ENCODE measurements at regions not wholly inside any gene's neighbourhood (a gene's known extent, or its start where the extent isn't known, plus 50 kb on each side); places are given as distances from the start of the nearest gene placed in this dataset.

DNA sequence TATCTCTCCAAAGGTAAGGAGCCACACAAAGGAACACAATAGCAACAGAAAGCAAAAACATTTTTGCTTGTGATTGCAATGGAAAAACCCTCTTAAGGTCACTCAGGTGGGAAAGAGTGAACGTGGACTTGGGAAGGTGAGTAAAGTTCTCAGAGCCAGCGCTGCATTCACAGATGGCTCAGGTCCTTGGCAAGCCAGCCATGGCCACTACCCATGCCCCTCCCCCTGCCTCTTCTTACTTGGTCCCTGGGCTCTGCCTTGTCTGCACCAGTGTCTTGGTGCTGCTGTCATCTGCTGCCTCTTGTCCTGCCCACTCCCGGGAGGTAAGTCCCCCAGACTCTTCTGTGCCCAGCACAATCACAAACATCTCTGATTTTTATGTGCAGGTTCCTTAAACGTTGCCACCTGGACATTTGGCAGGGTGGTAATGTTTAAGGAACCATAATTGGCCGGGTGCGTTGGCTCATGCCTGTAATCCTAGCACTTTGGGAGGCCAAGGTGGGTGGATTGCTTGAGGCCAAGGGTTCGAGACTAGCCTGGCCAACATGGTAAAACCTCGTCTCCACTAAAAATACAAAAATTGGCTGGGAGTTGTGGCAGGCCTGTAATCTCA lies 74.6 kb downstream of the FEM1C start:
- DNase-seq (ENCODE audit: extremely low spot score), result no peak
- Histone ChIP-seq H3K36me3 (no peaks in the 10 kb centered on the region), H3K27me3 (no peaks in the 10 kb centered on the region), H3K4me1 (peaks cover 0 to 14% (median 10%) of the 10 kb centered on the region in 4 donors), H3K9me3 (no peaks in the 10 kb centered on the region), H3K27ac (replicated peaks in 1 of 4) (no peak overlapping the region), H3K4me3 (no peak overlapping the region)
- 84% methylated on average over 5 of the region's 8 CpGs for WGBS
- intact Hi-C loops (cut with DNase I), result no loop called here
- TF ChIP-seq, protein P1, sequence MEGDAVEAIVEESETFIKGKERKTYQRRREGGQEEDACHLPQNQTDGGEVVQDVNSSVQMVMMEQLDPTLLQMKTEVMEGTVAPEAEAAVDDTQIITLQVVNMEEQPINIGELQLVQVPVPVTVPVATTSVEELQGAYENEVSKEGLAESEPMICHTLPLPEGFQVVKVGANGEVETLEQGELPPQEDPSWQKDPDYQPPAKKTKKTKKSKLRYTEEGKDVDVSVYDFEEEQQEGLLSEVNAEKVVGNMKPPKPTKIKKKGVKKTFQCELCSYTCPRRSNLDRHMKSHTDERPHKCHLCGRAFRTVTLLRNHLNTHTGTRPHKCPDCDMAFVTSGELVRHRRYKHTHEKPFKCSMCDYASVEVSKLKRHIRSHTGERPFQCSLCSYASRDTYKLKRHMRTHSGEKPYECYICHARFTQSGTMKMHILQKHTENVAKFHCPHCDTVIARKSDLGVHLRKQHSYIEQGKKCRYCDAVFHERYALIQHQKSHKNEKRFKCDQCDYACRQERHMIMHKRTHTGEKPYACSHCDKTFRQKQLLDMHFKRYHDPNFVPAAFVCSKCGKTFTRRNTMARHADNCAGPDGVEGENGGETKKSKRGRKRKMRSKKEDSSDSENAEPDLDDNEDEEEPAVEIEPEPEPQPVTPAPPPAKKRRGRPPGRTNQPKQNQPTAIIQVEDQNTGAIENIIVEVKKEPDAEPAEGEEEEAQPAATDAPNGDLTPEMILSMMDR (IDR thresholded peaks at IDR 0.05), result no peak
- no peak for TF ChIP-seq POLR2AphosphoS5 (IDR thresholded peaks at IDR 0.05)
- TF ChIP-seq POLR2A (IDR thresholded peaks at IDR 0.05; ENCODE audit: low read depth), result no peak
- no peak for TF ChIP-seq EP300 (IDR thresholded peaks at IDR 0.05)

DNA sequence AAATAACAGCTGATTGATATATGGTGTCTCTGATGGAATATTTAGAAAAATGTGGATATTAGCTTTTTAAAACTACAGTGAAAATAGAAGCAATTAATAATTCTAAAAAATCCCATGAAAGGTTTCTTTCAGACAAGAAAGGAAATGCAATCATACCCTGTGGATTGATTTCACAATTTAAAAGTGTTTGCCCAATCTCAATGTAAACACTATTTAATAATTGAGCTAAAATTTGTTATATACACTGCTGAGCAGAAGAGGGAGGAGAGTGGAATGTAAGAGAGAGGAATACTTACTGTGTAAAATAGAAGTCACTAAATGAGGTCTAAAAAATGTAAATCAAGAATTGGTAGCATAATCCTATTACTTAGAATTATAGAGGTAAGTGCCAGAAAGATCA lies 76.9 kb downstream of the FEM1C start:
- TF ChIP-seq POLR2AphosphoS5 (IDR thresholded peaks at IDR 0.05), result no peak
- TF ChIP-seq POLR2A (IDR thresholded peaks at IDR 0.05; ENCODE audit: low read depth), result no peak
- TF ChIP-seq, protein P1 (IDR thresholded peaks at IDR 0.05), result no peak
- TF ChIP-seq EP300 (IDR thresholded peaks at IDR 0.05), result no peak
- Histone ChIP-seq H3K4me1 (peaks cover 0 to 10% (median 6%) of the 10 kb centered on the region in 4 donors), H3K27me3 (no peaks in the 10 kb centered on the region), H3K36me3 (no peaks in the 10 kb centered on the region), H3K4me3 (no peak overlapping the region), H3K9me3 (no peaks in the 10 kb centered on the region), H3K27ac (replicated peaks in 1 of 4) (no peak overlapping the region)
- intact Hi-C loops (cut with DNase I), result no loop called here
- DNase-seq (ENCODE audit: extremely low spot score), result no peak

DNA sequence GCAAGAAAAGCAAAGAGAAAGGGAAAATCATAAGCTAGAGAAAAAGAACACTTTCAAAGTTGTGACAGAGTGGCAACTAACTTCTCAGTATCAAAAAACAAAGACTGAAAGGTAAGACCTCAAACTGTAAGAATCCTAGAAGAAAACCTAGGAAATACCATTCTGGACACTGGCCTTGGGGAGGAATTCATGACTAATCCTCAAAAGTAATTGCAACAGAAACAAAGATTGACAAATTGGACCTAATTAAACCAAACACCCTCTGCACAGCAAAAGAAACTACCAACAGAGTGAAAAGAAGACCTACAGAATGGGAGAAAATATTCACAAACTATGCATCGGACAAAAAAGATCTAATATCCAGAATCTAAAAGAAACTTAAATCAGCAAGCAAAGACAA lies 79.1 kb downstream of the FEM1C start:
- intact Hi-C loops (cut with DNase I), result no loop called here
- H3K4me3 ChIP-seq, result no peak overlapping the region
- H3K27me3 ChIP-seq, result no peaks in the 10 kb centered on the region
- no peaks in the 10 kb centered on the region for H3K36me3 ChIP-seq
- no peak overlapping the region for H3K27ac ChIP-seq (replicated peaks in 1 of 4)
- WGBS, result 96% methylated on average over 1 of the region's 1 CpG
- H3K4me1 ChIP-seq, result peaks cover 2 to 4% (median 3%) of the 10 kb centered on the region in 4 donors
- no peaks in the 10 kb centered on the region for H3K9me3 ChIP-seq
- TF ChIP-seq POLR2AphosphoS5 (IDR thresholded peaks at IDR 0.05), result no peak
- TF ChIP-seq POLR2A (IDR thresholded peaks at IDR 0.05; ENCODE audit: low read depth), result no peak
- TF ChIP-seq, protein P1 (IDR thresholded peaks at IDR 0.05), result no peak
- TF ChIP-seq EP300 (IDR thresholded peaks at IDR 0.05), result no peak
- DNase-seq (ENCODE audit: extremely low spot score), result no peak

DNA sequence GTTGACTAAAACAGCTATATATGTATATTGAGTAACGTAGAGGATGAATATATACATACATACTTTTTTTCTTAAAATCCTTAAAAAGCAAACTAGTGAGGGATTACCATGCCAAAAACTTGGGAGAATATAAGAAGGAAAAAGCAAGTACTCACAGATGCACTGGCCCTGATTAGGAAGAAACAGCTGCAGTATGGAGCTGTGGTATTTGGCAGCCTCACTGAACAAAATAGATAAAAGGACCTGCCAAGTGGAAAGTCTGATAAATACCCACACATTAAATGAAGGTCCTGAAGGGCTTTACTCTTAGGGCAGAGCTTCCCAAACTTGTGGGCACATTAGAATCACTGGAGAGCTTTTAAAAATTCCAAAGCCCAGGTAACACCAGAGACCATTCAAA lies 80.6 kb downstream of the FEM1C start:
- no peak for TF ChIP-seq EP300 (IDR thresholded peaks at IDR 0.05)
- no peak for TF ChIP-seq POLR2A (IDR thresholded peaks at IDR 0.05; ENCODE audit: low read depth)
- TF ChIP-seq, protein P1 (IDR thresholded peaks at IDR 0.05), result no peak
- TF ChIP-seq POLR2AphosphoS5 (IDR thresholded peaks at IDR 0.05), result no peak
- peaks cover 7 to 11% (median 10%) of the 10 kb centered on the region in 4 donors for H3K4me1 ChIP-seq
- no peaks in the 10 kb centered on the region for H3K27me3 ChIP-seq
- H3K9me3 ChIP-seq, result no peaks in the 10 kb centered on the region
- no peaks in the 10 kb centered on the region for H3K36me3 ChIP-seq
- WGBS, result 70% methylated on average over 1 of the region's 1 CpG
- intact Hi-C loops (cut with DNase I), result no loop called here
- H3K4me3 ChIP-seq, result no peak overlapping the region
- H3K27ac ChIP-seq (replicated peaks in 1 of 4), result no peak overlapping the region
- no peak for DNase-seq (ENCODE audit: extremely low spot score)
